ENCODE measurements at regions not wholly inside any gene's neighbourhood (a gene's known extent, or its start where the extent isn't known, plus 50 kb on each side); places are given as distances from the start of the nearest gene placed in this dataset.

DNA sequence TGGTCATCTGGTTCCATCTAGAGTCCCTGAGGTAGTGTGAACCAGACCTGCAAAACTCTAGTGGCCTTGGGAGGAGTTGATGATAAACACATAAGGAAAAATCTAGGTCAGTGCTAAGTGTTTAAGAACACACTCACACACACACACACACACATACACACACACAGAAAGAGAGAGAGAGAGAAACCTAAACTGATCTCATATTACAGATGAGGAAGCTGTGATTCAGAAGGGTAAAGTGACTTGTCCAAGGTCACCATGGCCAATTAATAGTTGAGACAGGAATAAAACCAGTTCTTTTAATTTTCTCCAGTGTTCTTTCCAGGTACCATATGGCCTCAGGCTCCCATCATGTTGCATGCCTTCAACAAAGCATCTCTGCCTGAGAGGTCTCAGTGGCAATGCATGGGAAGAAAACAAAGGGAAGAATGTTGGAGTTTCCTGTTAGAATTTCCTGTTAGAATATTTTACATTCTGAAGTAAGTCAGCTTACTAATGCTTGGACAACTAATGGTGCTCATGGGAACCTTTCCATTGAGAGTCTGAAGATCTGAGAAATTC, 77.3 kb upstream of the TSPAN2 start:
- no peak for DNase-seq
- H3K27ac Mint-ChIP-seq (ENCODE audit: unreplicated experiment): no peak overlapping the region
- Histone ChIP-seq H3K36me3 (ENCODE audit: control insufficient read depth, insufficient read depth, low read length) (no peaks in the 10 kb centered on the region), H3K27me3 (replicated peaks; ENCODE audit: control insufficient read depth, insufficient read depth, low read length) (no peaks in the 10 kb centered on the region), H3K9me3 (no peaks in the 10 kb centered on the region), H3K4me3 (ENCODE audit: low read depth, low read length) (no peak overlapping the region), H3K4me1 (no peaks in the 10 kb centered on the region)
- CTCF ChIA-PET: no interaction called here
- H3K9me3 Mint-ChIP-seq (ENCODE audit: unreplicated experiment): no peaks in the 10 kb centered on the region
- no peak for TF ChIP-seq CTCF (IDR thresholded peaks at IDR 0.05; ENCODE audit: insufficient read depth in 1 of 2, low read depth in 1 of 2, low read length in 1 of 2, severe bottlenecking in 1 of 2, unreplicated experiment in 1 of 2)
- H3K4me1 Mint-ChIP-seq (ENCODE audit: low read depth, unreplicated experiment): no peaks in the 10 kb centered on the region
- H3K4me3 Mint-ChIP-seq (ENCODE audit: unreplicated experiment): no peak overlapping the region
- H3K36me3 Mint-ChIP-seq (ENCODE audit: insufficient read depth, unreplicated experiment): no peaks in the 10 kb centered on the region
- intact Hi-C loops (cut with micrococcal nuclease; ENCODE audit: unreplicated experiment): no loop called here
- no TSS peak for BruUV-seq (replicated peaks)
- no peaks in the 10 kb centered on the region for H3K27me3 Mint-ChIP-seq (ENCODE audit: insufficient read depth, unreplicated experiment)
- POLR2A ChIA-PET: no interaction called here

- CTCF ChIA-PET: no interaction called here
- H3K4me1 Mint-ChIP-seq (ENCODE audit: low read depth, unreplicated experiment): no peaks in the 10 kb centered on the region
- no peak overlapping the region for H3K27ac Mint-ChIP-seq (ENCODE audit: unreplicated experiment)
- POLR2A ChIA-PET: no interaction called here
- no peaks in the 10 kb centered on the region for H3K9me3 Mint-ChIP-seq (ENCODE audit: unreplicated experiment)
- intact Hi-C loops (cut with micrococcal nuclease; ENCODE audit: unreplicated experiment): no loop called here
- no TSS peak for BruUV-seq (replicated peaks)
- DNase-seq: no peak
- H3K27me3 Mint-ChIP-seq (ENCODE audit: insufficient read depth, unreplicated experiment): no peaks in the 10 kb centered on the region
- H3K27me3 ChIP-seq (replicated peaks; ENCODE audit: control insufficient read depth, insufficient read depth, low read length): no peaks in the 10 kb centered on the region
- H3K4me1 ChIP-seq: no peaks in the 10 kb centered on the region
- H3K36me3 ChIP-seq (ENCODE audit: control insufficient read depth, insufficient read depth, low read length): no peaks in the 10 kb centered on the region
- no peaks in the 10 kb centered on the region for H3K9me3 ChIP-seq
- H3K4me3 Mint-ChIP-seq (ENCODE audit: unreplicated experiment): no peak overlapping the region
- TF ChIP-seq CTCF (IDR thresholded peaks at IDR 0.05; ENCODE audit: insufficient read depth in 1 of 2, low read depth in 1 of 2, low read length in 1 of 2, severe bottlenecking in 1 of 2, unreplicated experiment in 1 of 2): no peak
- H3K4me3 ChIP-seq (ENCODE audit: low read depth, low read length): no peak overlapping the region
- no peaks in the 10 kb centered on the region for H3K36me3 Mint-ChIP-seq (ENCODE audit: insufficient read depth, unreplicated experiment)
These were observed 76.5 kb upstream of the TSPAN2 start for GRCh38 chr1:115165776-115166175.

DNA sequence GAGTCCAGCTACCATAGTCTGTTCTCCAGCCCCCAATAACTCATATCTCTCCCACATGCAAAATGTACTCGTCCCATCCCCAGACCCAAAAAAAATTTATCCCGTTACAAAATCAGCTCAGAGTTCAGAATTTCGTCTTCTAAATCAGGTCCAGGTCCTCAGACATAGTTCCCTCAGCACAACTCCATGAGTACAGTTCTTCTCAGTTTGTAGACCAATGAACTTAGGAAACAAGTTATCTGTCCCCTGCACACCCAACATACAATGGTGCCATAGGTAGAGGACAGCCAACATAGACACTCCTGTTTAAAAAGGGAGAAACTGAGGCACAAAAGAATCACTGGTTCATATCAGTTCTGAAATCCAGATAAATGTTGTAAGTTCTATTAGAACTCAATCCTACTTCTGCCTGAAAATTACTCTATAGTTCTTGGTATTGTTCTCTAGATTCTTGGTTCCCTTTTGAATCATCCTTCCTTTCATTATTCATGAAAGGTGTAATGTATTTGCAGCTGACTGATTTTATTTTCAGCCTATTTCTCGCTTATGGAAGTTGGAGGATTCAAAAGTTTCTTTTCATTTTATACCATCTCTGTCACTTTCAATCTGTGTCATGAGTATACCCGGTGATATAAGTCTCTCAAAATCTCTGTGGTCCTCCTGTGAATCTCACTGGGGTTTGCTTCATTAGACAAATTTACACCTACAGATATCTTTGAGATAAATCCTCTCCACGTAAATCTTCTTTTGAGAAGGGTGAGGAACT, 75.8 kb upstream of the TSPAN2 start:
- H3K9me3 Mint-ChIP-seq (ENCODE audit: unreplicated experiment): no peaks in the 10 kb centered on the region
- Histone ChIP-seq H3K9me3 (no peaks in the 10 kb centered on the region), H3K36me3 (ENCODE audit: control insufficient read depth, insufficient read depth, low read length) (no peaks in the 10 kb centered on the region), H3K4me3 (ENCODE audit: low read depth, low read length) (no peak overlapping the region), H3K4me1 (no peaks in the 10 kb centered on the region), H3K27me3 (replicated peaks; ENCODE audit: control insufficient read depth, insufficient read depth, low read length) (no peaks in the 10 kb centered on the region)
- H3K4me3 Mint-ChIP-seq (ENCODE audit: unreplicated experiment): no peak overlapping the region
- H3K36me3 Mint-ChIP-seq (ENCODE audit: insufficient read depth, unreplicated experiment): no peaks in the 10 kb centered on the region
- ChIA-PET CTCF (no interaction called here), POLR2A (no interaction called here)
- no TSS peak for BruUV-seq (replicated peaks)
- H3K27ac Mint-ChIP-seq (ENCODE audit: unreplicated experiment): no peak overlapping the region
- TF ChIP-seq CTCF (IDR thresholded peaks at IDR 0.05; ENCODE audit: insufficient read depth in 1 of 2, low read depth in 1 of 2, low read length in 1 of 2, severe bottlenecking in 1 of 2, unreplicated experiment in 1 of 2): no peak
- intact Hi-C loops (cut with micrococcal nuclease; ENCODE audit: unreplicated experiment): no loop called here
- no peaks in the 10 kb centered on the region for H3K27me3 Mint-ChIP-seq (ENCODE audit: insufficient read depth, unreplicated experiment)
- no peaks in the 10 kb centered on the region for H3K4me1 Mint-ChIP-seq (ENCODE audit: low read depth, unreplicated experiment)
- DNase-seq: no peak

All from Caco-2 (cell line).